ENCODE measurements at regions not wholly inside any gene's neighbourhood (a gene's known extent, or its start where the extent isn't known, plus 50 kb on each side); places are given as distances from the start of the nearest gene placed in this dataset.

DNA sequence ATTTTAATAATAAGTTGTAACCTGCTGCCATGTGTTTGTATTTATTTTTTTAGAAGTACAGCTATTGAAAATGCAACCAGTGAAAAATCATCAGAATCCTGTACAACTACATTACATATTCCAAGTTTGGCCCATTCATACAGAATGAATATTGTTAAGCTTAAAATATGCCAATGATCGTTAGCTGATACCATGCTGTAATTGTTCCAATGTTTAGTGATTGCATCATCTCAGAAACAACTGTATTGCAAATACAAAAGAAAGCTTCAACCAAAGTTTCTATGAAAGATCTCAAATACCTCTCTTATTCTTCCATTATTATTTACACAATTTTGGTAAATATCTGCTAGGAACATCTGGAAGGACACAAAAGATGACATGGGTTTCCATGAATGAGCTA, 51.6 kb upstream of the ALCAM start:
- no peaks in the 10 kb centered on the region for H3K9me1 ChIP-seq (ENCODE audit: control insufficient read depth, extremely low read depth, insufficient read depth, low read length)
- no peak for TF ChIP-seq EZH2 (IDR thresholded peaks at IDR 0.05; ENCODE audit: low read length)
- TF ChIP-seq, protein P1, sequence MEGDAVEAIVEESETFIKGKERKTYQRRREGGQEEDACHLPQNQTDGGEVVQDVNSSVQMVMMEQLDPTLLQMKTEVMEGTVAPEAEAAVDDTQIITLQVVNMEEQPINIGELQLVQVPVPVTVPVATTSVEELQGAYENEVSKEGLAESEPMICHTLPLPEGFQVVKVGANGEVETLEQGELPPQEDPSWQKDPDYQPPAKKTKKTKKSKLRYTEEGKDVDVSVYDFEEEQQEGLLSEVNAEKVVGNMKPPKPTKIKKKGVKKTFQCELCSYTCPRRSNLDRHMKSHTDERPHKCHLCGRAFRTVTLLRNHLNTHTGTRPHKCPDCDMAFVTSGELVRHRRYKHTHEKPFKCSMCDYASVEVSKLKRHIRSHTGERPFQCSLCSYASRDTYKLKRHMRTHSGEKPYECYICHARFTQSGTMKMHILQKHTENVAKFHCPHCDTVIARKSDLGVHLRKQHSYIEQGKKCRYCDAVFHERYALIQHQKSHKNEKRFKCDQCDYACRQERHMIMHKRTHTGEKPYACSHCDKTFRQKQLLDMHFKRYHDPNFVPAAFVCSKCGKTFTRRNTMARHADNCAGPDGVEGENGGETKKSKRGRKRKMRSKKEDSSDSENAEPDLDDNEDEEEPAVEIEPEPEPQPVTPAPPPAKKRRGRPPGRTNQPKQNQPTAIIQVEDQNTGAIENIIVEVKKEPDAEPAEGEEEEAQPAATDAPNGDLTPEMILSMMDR (optimal IDR thresholded peaks at IDR 0.05 in 1 of 3, IDR thresholded peaks at IDR 0.05 in 1 of 3, conservative IDR thresholded peaks at IDR 0.05 in 1 of 3; ENCODE audit: extremely low read depth in 1 of 3, insufficient read depth in 2 of 3, low read length in 3 of 3): no peak
- DNase-seq (ENCODE audit: low read depth, low spot score): no peak
- H3K9ac ChIP-seq (ENCODE audit: control insufficient read depth, extremely low read depth, insufficient read depth, low read length): no peak overlapping the region
- no peak overlapping the region for H3K4me2 ChIP-seq (ENCODE audit: control insufficient read depth, extremely low read depth, insufficient read depth, low read depth, low read length)
- H3K36me3 ChIP-seq (ENCODE audit: control insufficient read depth in 2 of 2, extremely low read depth in 1 of 2, insufficient read depth in 2 of 2, low read length in 2 of 2): no peaks in the 10 kb centered on the region
- no peak overlapping the region for H2AFZ ChIP-seq (ENCODE audit: control insufficient read depth, low read length)
- dilution Hi-C loops (cut with MboI; ENCODE audit: extremely low pct_ligation_motif_present, low sequenced_read_pairs): no loop called here
- no peak for FAIRE-seq
- H3K27me3 ChIP-seq (ENCODE audit: control insufficient read depth, extremely low read depth, insufficient read depth, low read length): no peaks in the 10 kb centered on the region
- no peaks in the 10 kb centered on the region for H3K4me1 ChIP-seq (ENCODE audit: control insufficient read depth, extremely low read depth, insufficient read depth, low read length)
- no peaks in the 10 kb centered on the region for H4K20me1 ChIP-seq (ENCODE audit: control insufficient read depth, extremely low read depth, insufficient read depth, low read length)
- H3K4me3 ChIP-seq (ENCODE audit: control insufficient read depth in 2 of 3, extremely low read depth in 1 of 3, insufficient read depth in 2 of 3, low read depth in 1 of 3, low read length in 3 of 3): no peak overlapping the region
- H3K79me2 ChIP-seq (ENCODE audit: control insufficient read depth, insufficient read depth, low read length): no peaks in the 10 kb centered on the region
- no peak overlapping the region for H3K27ac ChIP-seq (ENCODE audit: control insufficient read depth, insufficient read depth, low read length)
- H3K9me3 ChIP-seq (ENCODE audit: control insufficient read depth, low read depth, low read length): no peaks in the 10 kb centered on the region

DNA sequence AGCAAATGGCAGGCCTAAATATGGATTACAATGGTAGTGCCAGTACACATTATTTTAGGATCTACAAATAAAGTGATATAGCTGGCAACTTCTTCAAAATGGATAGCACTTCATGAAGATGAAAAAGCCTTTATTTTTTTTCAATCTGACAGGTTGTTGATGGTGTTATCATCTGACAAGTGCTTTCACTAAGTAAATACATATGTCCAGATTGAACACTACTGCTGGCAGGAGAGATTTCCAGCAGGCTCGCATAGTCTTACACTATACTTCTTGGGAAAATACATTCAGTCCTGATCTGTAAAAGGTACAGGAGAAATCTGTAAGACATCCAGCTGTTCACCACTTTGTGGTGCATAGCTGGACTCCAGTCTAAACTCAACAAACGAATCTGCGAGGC, 50.9 kb upstream of the ALCAM start:
- no peaks in the 10 kb centered on the region for H3K27me3 ChIP-seq (ENCODE audit: control insufficient read depth, extremely low read depth, insufficient read depth, low read length)
- DNase-seq (ENCODE audit: low read depth, low spot score): no peak
- no peaks in the 10 kb centered on the region for H3K4me1 ChIP-seq (ENCODE audit: control insufficient read depth, extremely low read depth, insufficient read depth, low read length)
- H3K27ac ChIP-seq (ENCODE audit: control insufficient read depth, insufficient read depth, low read length): no peak overlapping the region
- dilution Hi-C loops (cut with MboI; ENCODE audit: extremely low pct_ligation_motif_present, low sequenced_read_pairs): no loop called here
- H3K36me3 ChIP-seq (ENCODE audit: control insufficient read depth in 2 of 2, extremely low read depth in 1 of 2, insufficient read depth in 2 of 2, low read length in 2 of 2): no peaks in the 10 kb centered on the region
- TF ChIP-seq, protein P1 (optimal IDR thresholded peaks at IDR 0.05 in 1 of 3, IDR thresholded peaks at IDR 0.05 in 1 of 3, conservative IDR thresholded peaks at IDR 0.05 in 1 of 3; ENCODE audit: extremely low read depth in 1 of 3, insufficient read depth in 2 of 3, low read length in 3 of 3): no peak
- TF ChIP-seq EZH2 (IDR thresholded peaks at IDR 0.05; ENCODE audit: low read length): no peak
- H4K20me1 ChIP-seq (ENCODE audit: control insufficient read depth, extremely low read depth, insufficient read depth, low read length): no peaks in the 10 kb centered on the region
- H3K9ac ChIP-seq (ENCODE audit: control insufficient read depth, extremely low read depth, insufficient read depth, low read length): no peak overlapping the region
- H3K79me2 ChIP-seq (ENCODE audit: control insufficient read depth, insufficient read depth, low read length): no peaks in the 10 kb centered on the region
- no peak overlapping the region for H3K4me2 ChIP-seq (ENCODE audit: control insufficient read depth, extremely low read depth, insufficient read depth, low read depth, low read length)
- no peak overlapping the region for H2AFZ ChIP-seq (ENCODE audit: control insufficient read depth, low read length)
- H3K9me3 ChIP-seq (ENCODE audit: control insufficient read depth, low read depth, low read length): no peaks in the 10 kb centered on the region
- H3K9me1 ChIP-seq (ENCODE audit: control insufficient read depth, extremely low read depth, insufficient read depth, low read length): no peaks in the 10 kb centered on the region
- FAIRE-seq: no peak
- H3K4me3 ChIP-seq (ENCODE audit: control insufficient read depth in 2 of 3, extremely low read depth in 1 of 3, insufficient read depth in 2 of 3, low read depth in 1 of 3, low read length in 3 of 3): no peak overlapping the region
